Right hindlimb (tissue), 1 donor: ENCODE measurements at regions not wholly inside any gene's neighbourhood (a gene's known extent, or its start where the extent isn't known, plus 50 kb on each side); places are given as distances from the start of the nearest gene placed in this dataset.

ENCODE experiments used
- DNase-seq: peaks from one replicate; pipeline ENCODE4 v3.0.0-alpha.2; 2018

- DNase-seq: no peak
Measured at GRCh38 chr10:60664859-60665258, 113.4 kb upstream of the CDK1 start.

DNA sequence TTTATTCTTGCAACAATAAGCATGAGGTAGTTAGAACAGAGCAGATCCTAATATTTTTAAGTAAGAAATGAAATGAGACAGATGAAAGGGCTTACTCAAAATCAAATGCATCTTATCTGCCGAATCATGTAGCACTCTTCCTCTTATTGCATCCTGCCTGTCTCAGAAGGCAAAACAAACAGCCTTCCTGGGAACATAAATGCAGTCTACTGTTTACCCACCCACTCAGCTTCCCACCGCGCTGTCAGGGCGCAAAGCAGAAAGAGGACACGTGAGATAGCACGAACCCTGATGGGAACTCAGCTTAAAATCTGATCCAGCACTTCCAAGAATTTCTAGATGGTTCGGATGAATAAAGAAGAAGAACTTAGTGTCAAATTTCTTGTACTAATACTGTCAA is 114.4 kb upstream of the CDK1 start:
- DNase-seq: no peak

- no peak for DNase-seq
Measured at GRCh38 chr10:60662917-60663614, 115.2 kb upstream of the CDK1 start.

DNA sequence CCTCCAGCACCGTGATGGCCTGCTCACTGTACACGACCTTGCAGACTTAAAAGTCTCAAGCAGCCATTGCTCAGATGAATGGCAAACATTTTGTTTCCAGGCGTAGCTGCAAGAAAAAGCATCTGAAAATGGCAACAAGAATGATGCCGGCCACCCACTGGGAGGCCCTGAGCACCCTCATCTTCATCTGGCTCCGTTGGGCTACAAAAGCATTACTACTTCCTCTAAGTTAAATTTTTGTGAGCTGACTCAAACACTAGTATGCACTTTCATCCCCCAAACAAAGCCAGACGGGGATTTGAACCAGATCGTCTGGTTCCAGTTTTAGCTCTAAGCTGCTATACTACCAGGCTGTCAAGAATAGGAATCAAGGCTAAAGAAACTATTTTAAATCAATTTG is 116.6 kb upstream of the CDK1 start:
- no peak for DNase-seq

DNA sequence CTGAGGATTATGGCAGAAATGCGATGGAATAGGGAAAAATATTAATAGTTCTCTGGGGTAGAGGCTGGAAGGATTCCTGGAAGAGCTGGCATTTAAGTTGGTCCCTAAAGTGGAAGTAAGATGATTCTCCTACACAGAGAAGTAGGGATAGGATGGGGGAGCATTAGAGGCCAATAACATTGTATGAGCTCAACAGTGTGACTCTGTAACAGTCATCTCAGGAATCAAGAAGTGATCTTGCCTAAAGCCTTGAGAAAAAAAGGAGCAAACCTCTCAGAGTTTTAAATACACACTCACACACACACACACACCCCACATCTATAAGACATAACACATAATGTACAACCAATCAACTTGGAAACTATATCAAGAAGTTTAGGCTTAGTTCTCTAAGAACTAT is 117.7 kb upstream of the CDK1 start:
- no peak for DNase-seq

GRCh38 chr10:60654813-60655464 is 123.3 kb upstream of the CDK1 start:
- DNase-seq: no peak

GRCh38 chr10:60652628-60653027 is 125.7 kb upstream of the CDK1 start:
- no peak for DNase-seq

DNA sequence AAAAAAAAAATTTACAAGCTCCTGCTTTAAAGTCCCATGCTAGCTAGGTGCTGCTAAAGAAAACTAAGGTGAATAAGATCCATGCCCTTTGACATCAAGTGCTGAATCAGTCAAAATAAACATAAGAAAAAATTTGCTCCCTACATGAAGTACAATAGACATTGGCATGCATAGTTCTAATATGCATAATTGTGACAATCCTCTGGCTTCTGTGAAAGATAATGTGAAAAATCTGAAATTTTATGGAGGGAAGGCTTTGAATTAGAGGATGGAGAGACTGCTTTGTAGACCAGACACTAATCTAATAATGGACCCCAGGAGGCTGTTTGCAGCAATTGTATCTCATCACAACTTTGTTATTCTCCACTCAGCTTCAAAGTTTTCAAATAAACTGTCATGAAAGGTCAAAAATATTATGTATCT is 127.9 kb upstream of the CDK1 start:
- DNase-seq: no peak

GRCh38 chr10:60649485-60650377 is 128.5 kb upstream of the CDK1 start:
- no peak for DNase-seq

DNA sequence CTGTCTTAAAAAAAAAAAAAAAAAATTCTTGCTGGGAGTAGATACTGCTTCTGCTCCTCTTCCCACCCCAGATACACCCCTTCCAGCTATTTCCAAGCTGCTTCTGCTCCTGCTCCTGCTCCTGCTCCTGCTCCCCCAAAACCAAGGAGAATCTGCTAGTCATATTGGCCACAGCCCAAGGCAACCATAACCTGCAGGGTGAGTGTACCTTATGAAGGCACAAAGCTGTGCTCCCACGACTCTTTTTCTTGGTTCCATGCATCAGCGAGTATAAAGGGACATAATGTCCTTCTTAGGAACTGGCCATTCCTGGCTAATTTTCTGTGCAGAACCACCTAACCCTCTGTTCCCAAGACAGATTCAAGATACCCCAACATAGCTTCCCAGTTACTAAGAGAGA is 129.5 kb upstream of the CDK1 start:
- no peak for DNase-seq

DNA sequence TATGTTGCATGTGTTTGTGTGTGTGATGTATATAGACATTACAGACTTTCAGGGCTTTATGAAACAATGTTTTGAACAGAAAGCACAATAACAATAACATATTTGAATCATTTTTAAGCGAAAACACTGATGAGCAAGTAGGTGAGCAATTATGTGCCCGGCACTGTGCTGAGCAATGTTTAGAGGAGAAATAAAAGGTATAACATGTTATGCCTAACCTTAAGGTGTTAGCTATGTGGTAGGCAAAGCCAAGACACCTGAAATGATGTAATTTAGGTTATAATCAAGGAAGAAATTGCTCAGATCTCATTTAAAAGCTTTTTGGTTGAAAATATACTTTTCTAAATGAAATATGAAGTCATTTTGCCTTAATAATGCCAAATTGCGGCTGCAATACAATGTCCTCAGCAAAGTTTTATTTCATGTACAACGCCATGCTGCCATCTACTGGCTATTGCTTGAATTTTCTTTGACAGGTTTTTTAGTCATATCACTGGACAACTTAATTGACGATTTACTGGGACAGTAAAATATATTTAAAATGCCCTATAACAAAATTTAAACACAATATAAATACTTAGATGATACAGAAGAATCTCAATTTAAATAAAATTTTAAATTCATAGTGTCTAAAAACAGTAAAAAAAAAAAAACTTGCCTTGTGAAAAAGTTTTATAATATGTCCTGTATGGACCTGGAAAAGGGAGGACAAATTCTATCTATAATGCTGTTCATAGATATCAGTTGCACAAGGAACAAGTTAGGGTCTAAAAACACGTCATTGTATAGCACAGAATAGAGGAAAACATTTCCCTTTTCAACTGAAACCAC is 131.1 kb upstream of the CDK1 start:
- peak; percentile 43 for DNase-seq

GRCh38 chr10:60645980-60646379 is 132.3 kb upstream of the CDK1 start:
- no peak for DNase-seq

GRCh38 chr10:60644436-60645130 is 133.7 kb upstream of the CDK1 start:
- DNase-seq: no peak

GRCh38 chr10:60643874-60644273 is 134.4 kb upstream of the CDK1 start:
- DNase-seq: no peak

DNA sequence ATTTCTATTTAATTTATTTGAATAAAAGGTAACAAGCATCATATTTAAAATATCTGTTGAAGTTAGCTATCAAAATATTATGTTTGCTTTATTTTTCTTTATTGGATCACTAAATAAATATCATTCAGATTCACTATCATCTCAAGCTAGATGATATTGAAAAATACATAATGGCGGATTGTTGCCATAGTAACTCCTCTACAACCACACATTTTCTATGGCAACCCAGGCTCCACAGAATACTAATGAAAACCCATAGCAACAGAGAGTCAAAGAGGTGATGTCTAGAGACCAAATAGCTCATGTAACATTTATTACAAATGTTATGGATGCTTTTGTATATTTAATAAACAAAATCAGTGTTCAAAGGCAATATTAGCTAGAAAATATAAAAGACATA is 148.9 kb upstream of the CDK1 start:
- no peak for DNase-seq

DNA sequence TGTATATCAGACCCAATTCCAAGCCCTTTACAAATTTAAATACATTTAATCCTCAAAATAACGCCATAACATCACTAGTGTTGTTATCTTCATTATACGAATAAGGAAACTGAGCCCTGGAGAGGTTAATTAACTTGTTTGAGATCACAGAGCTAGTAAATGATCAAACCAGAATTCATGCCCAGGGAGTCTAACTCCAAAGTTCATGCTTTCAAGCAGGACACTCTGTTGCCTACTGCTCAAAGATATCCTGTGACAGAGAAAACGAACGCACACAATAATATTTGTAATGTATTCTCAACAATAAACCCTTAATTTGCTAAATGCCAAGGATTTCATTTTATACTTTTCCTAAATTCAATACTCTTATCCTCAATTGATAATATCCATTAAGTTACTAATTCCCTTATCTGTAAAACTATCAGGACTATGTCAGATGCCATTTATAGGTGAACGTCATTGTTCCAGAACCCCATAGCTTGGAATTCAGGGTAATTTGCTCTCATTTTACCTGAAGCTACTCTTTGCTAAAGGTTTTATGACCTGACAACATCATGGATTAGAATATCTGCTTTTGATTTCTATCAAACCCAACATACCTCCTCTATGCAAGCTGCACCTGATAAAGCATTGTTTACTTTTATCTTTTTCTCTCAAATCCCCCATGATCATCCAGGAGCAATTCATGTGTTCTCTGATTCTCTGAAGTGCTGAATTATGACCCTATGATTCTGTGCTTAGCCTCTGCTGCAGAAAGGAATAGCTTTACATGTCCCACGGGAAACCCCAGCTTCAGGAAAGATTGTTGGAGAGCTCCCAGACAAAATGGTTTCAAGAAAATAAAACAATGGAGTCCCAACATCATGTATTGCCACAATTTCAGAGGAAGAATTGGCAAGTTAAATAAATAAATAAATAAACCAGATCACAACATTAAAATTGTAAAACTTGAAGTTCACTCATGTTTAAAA is 150.2 kb upstream of the CDK1 start:
- no peak for DNase-seq

DNA sequence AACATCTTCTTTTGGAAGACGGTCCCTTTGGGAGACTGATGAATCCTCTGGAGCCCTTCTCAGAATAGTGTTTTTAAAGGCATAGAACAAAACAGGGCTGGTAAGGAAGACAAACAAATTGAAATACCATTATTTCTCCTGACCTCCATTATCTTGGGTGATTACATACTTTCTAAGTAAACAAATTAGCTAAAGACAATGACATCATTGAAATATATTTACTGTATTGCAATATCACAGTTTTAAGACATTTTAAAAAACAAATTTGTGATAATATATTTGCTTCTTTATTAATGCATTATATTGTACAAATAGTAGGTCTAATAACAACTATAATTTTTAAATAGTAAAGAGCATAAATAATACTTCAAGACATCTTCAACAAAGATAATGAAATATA is 152.2 kb upstream of the CDK1 start:
- DNase-seq: no peak

DNA sequence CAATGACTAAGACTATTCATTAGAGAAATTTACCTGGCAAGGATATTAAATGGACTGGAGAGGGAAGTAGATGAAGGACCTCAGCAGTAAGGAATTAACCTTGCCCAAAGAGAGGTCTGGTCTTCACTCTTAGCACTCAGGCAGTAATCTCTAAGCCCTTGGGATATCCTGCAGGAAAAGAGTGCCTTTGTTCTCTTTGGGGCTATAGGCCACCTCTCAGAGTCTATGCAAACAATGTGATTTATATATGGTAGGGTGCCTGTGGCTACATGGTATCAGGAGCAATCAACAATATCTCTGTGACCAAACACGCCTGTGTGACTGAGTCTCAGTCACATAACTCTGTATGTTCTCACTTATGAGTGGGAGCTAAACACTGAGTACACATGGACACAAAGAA is 154.7 kb upstream of the CDK1 start:
- no peak for DNase-seq

- no peak for DNase-seq
Measured at GRCh38 chr10:60621018-60621417, 157.3 kb upstream of the CDK1 start.

GRCh38 chr10:60618861-60619260 is 159.4 kb upstream of the CDK1 start:
- no peak for DNase-seq

DNA sequence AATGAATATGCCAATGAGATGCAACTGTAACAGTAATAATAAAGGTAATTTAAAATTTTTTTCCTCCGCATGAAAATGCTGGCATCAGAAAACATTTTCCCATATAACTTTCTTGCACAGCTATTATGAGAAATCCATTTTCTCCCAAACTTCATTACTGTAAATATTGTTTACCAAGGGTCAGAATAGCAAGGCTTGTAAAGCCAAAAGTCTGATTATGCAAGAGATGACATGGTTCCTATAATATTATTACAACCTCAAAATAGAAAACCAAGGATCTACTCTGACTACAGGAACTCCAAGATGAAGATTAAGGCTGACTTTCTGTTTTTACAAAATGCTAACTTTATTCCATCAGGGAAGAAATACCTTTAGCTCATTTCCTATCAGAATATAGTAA is 162.7 kb upstream of the CDK1 start:
- DNase-seq: no peak
